Esophagus muscularis mucosa (tissue), 3 donors: ENCODE measurements at regions not wholly inside any gene's neighbourhood (a gene's known extent, or its start where the extent isn't known, plus 50 kb on each side); places are given as distances from the start of the nearest gene placed in this dataset.

ENCODE experiments used
- POLR2A ChIP-seq: fragments of 450-650 bp; IDR thresholded peaks from one replicate; pipeline ENCODE4 v1.6.1; 2017; ENCODE audit warnings: antibody characterized with exemption, moderate library complexity, mild to moderate bottlenecking, low read depth
- POLR2AphosphoS5 ChIP-seq, 2 donors: sonication (generic); formaldehyde crosslinking; IDR thresholded peaks; one replicate each; pipeline ENCODE4 v1.6.1; 2017; ENCODE audit warnings: antibody characterized with exemption in 2 of 2
- TF ChIP-seq, protein P1 (sequence below), 3 experiments: fragments of 200-600 bp in 2 of 3; fragments of 450-650 bp in 1 of 3; sonication (generic) in 2 of 3; IDR thresholded peaks; one replicate each; pipeline ENCODE4 v1.5.1; 2017 to 2019; ENCODE audit warnings: antibody characterized with exemption in 3 of 3, mild to moderate bottlenecking in 2 of 3, moderate library complexity in 1 of 3

DNA sequence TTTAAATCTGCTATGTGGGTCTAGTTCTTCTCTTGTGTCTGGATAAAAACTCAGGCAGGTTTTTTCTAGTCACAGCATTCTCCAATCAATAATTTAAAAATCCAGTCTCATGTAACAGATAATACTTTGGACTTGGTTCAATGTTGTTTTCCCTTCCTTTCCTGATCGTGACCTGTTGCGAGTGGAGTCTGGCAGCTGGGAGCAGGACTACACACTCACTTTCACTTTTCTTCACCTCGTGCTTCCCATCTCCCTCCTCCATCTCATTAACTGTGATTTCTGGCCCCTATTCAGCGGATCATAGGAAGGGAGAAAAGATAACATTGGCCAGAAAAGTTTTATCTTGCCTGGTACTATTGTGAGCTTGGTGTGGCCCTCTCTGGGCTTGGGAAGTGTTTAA, 96.6 kb upstream of the GATB start:
- TF ChIP-seq, protein P1, sequence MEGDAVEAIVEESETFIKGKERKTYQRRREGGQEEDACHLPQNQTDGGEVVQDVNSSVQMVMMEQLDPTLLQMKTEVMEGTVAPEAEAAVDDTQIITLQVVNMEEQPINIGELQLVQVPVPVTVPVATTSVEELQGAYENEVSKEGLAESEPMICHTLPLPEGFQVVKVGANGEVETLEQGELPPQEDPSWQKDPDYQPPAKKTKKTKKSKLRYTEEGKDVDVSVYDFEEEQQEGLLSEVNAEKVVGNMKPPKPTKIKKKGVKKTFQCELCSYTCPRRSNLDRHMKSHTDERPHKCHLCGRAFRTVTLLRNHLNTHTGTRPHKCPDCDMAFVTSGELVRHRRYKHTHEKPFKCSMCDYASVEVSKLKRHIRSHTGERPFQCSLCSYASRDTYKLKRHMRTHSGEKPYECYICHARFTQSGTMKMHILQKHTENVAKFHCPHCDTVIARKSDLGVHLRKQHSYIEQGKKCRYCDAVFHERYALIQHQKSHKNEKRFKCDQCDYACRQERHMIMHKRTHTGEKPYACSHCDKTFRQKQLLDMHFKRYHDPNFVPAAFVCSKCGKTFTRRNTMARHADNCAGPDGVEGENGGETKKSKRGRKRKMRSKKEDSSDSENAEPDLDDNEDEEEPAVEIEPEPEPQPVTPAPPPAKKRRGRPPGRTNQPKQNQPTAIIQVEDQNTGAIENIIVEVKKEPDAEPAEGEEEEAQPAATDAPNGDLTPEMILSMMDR (IDR thresholded peaks at IDR 0.05) = no peak
- TF ChIP-seq POLR2A = no peak
- TF ChIP-seq POLR2AphosphoS5 (IDR thresholded peaks at IDR 0.05) = no peak
